DOHH2 (cell line): ENCODE measurements at regions not wholly inside any gene's neighbourhood (a gene's known extent, or its start where the extent isn't known, plus 50 kb on each side); places are given as distances from the start of the nearest gene placed in this dataset.

ENCODE experiments used
- H3F3A ChIP-seq: fragments of 200-600 bp; sonication (generic), shearing (Covaris generic); 2 replicates; pipeline ENCODE4 v1.6.0; 2016; ENCODE audit warnings: antibody characterized with exemption, mild to moderate bottlenecking; ENCODE audit not compliant: control insufficient read depth, insufficient read depth
- H3K27ac ChIP-seq: fragments of 200-600 bp; sonication (generic); 2 replicates; pipeline ENCODE4 v1.5.1; 2014; ENCODE audit warnings: low read depth, mild to moderate bottlenecking, low read length, moderate library complexity
- H3K27me3 ChIP-seq: fragments of 200-600 bp; sonication (generic); 2 replicates; pipeline ENCODE4 v1.6.1; 2014; ENCODE audit warnings: mild to moderate bottlenecking, low read length, mixed read lengths; ENCODE audit not compliant: control insufficient read depth
- H3K36me3 ChIP-seq: fragments of 200-600 bp; sonication (generic); 2 replicates; pipeline ENCODE4 v1.6.1; 2014; ENCODE audit warnings: mild to moderate bottlenecking, low read length, moderate library complexity, mixed read lengths; ENCODE audit not compliant: control insufficient read depth
- H3K4me1 ChIP-seq: fragments of 200-600 bp; sonication (generic); 2 replicates; pipeline ENCODE4 v1.6.1; 2014; ENCODE audit warnings: mild to moderate bottlenecking, low read length, mixed read lengths; ENCODE audit not compliant: control insufficient read depth
- H3K4me2 ChIP-seq: fragments of 200-600 bp; sonication (generic); 2 replicates; pipeline ENCODE4 v1.6.0; 2014; ENCODE audit warnings: mild to moderate bottlenecking, low read length, moderate library complexity
- H3K4me3 ChIP-seq: fragments of 200-600 bp; sonication (generic); 2 replicates; pipeline ENCODE4 v1.5.1; 2014; ENCODE audit warnings: mild to moderate bottlenecking, low read length, mixed read lengths
- H3K79me2 ChIP-seq: fragments of 200-600 bp; sonication (generic); 2 replicates; pipeline ENCODE4 v1.6.1; 2014; ENCODE audit warnings: mild to moderate bottlenecking, low read length, mixed read lengths; ENCODE audit not compliant: control insufficient read depth
- H3K9me2 ChIP-seq: fragments of 200-600 bp; sonication (generic); replicated peaks from 2 replicates; pipeline ENCODE4 v1.6.1; 2014; ENCODE audit warnings: mild to moderate bottlenecking, low read length, mixed read lengths; ENCODE audit not compliant: control insufficient read depth
- H3K9me3 ChIP-seq: fragments of 200-600 bp; sonication (generic); 2 replicates; pipeline ENCODE4 v1.6.1; 2014; ENCODE audit warnings: antibody characterized with exemption, low read length, mixed read lengths; ENCODE audit not compliant: control insufficient read depth, insufficient read depth
- H4K20me1 ChIP-seq: fragments of 200-600 bp; sonication (generic); 2 replicates; pipeline ENCODE4 v1.6.0; 2014; ENCODE audit warnings: low read depth, mild to moderate bottlenecking, antibody characterized with exemption, low read length, moderate library complexity; ENCODE audit not compliant: control insufficient read depth, insufficient read depth
- CTCF ChIP-seq: fragments of 200-600 bp; sonication (generic); IDR thresholded peaks from one replicate; pipeline ENCODE4 v1.5.1; 2014; ENCODE audit warnings: antibody characterized with exemption, mild to moderate bottlenecking, low read depth, low read length; ENCODE audit not compliant: poor library complexity, severe bottlenecking
- EZH2phosphoT487 ChIP-seq: fragments of 200-600 bp; sonication (generic); IDR thresholded peaks from 2 replicates; pipeline ENCODE4 v1.6.1; 2017; ENCODE audit warnings: borderline replicate concordance, mild to moderate bottlenecking, antibody characterized with exemption, low read length, moderate library complexity, mixed read lengths

- no peak for TF ChIP-seq CTCF
- no peak for TF ChIP-seq EZH2phosphoT487
- Histone ChIP-seq H3K4me2 (no peak overlapping the region), H3F3A (no peaks in the 10 kb centered on the region), H4K20me1 (no peaks in the 10 kb centered on the region), H3K27ac (no peak overlapping the region), H3K9me2 (no peaks in the 10 kb centered on the region), H3K4me1 (no peaks in the 10 kb centered on the region), H3K79me2 (no peaks in the 10 kb centered on the region), H3K9me3 (no peaks in the 10 kb centered on the region), H3K27me3 (no peaks in the 10 kb centered on the region), H3K4me3 (no peak overlapping the region), H3K36me3 (no peaks in the 10 kb centered on the region)
These were observed 125.0 kb upstream of the IRX5 start for GRCh38 chr16:54805648-54806047.

- no peaks in the 10 kb centered on the region for H3K36me3 ChIP-seq
- no peak overlapping the region for H3K27ac ChIP-seq
- no peaks in the 10 kb centered on the region for H4K20me1 ChIP-seq
- no peaks in the 10 kb centered on the region for H3K9me3 ChIP-seq
- H3F3A ChIP-seq, result no peaks in the 10 kb centered on the region
- H3K4me2 ChIP-seq, result no peak overlapping the region
- H3K4me3 ChIP-seq, result no peak overlapping the region
- TF ChIP-seq CTCF, result no peak
- no peaks in the 10 kb centered on the region for H3K27me3 ChIP-seq
- no peaks in the 10 kb centered on the region for H3K9me2 ChIP-seq
- no peaks in the 10 kb centered on the region for H3K4me1 ChIP-seq
- H3K79me2 ChIP-seq, result no peaks in the 10 kb centered on the region
These were observed 129.4 kb upstream of the IRX5 start for GRCh38 chr16:54801057-54801844.

GRCh38 chr16:54798267-54798666 is 132.4 kb upstream of the IRX5 start:
- Histone ChIP-seq H3F3A (no peaks in the 10 kb centered on the region), H3K9me3 (no peaks in the 10 kb centered on the region), H3K36me3 (no peaks in the 10 kb centered on the region), H3K4me3 (no peak overlapping the region), H3K9me2 (no peaks in the 10 kb centered on the region), H3K27ac (no peak overlapping the region), H3K79me2 (no peaks in the 10 kb centered on the region), H4K20me1 (no peaks in the 10 kb centered on the region), H3K4me1 (no peaks in the 10 kb centered on the region), H3K4me2 (no peak overlapping the region), H3K27me3 (no peaks in the 10 kb centered on the region)
- no peak for TF ChIP-seq CTCF
- TF ChIP-seq EZH2phosphoT487, result no peak
